BE2C (cell line): ENCODE measurements at regions not wholly inside any gene's neighbourhood (a gene's known extent, or its start where the extent isn't known, plus 50 kb on each side); places are given as distances from the start of the nearest gene placed in this dataset.

Experiments used
- DNase-seq: peaks from one replicate; pipeline ENCODE4 v3.0.0-alpha.2; 2020
- H3K27me3 ChIP-seq: fragments of 250-450 bp; sonication (Bioruptor Pico); 2 replicates; pipeline ENCODE4 v1.5.1; 2020; ENCODE audit warnings: mild to moderate bottlenecking
- H3K36me3 ChIP-seq: fragments of 250-450 bp; sonication (Bioruptor Pico); 2 replicates; pipeline ENCODE4 v1.5.1; 2020; ENCODE audit warnings: mild to moderate bottlenecking
- H3K4me1 ChIP-seq: fragments of 250-450 bp; sonication (Bioruptor Pico); 2 replicates; pipeline ENCODE4 v1.5.1; 2020
- H3K4me3 ChIP-seq: 2 replicates; pipeline ENCODE4 v1.5.1; 2011; ENCODE audit warnings: low read depth, low read length
- H3K9me3 ChIP-seq: fragments of 250-450 bp; sonication (Bioruptor Pico); 2 replicates; pipeline ENCODE4 v1.5.1; 2020
- CTCF ChIP-seq: IDR thresholded peaks from 2 replicates; pipeline ENCODE4 v1.5.1; 2012; ENCODE audit warnings: mild to moderate bottlenecking, low read depth, low read length

- no peak for TF ChIP-seq CTCF
- no peak for DNase-seq
- Histone ChIP-seq H3K4me1 (no peaks in the 10 kb centered on the region), H3K36me3 (no peaks in the 10 kb centered on the region), H3K9me3 (no peaks in the 10 kb centered on the region), H3K4me3 (no peak overlapping the region), H3K27me3 (no peaks in the 10 kb centered on the region; the same call in 1 of the 2 replicates)
Observed at GRCh38 chr1:214827883-214828282, 224.9 kb downstream of the CENPF start.

GRCh38 chr1:214830941-214831340 lies 227.9 kb downstream of the CENPF start:
- DNase-seq = no peak

DNA sequence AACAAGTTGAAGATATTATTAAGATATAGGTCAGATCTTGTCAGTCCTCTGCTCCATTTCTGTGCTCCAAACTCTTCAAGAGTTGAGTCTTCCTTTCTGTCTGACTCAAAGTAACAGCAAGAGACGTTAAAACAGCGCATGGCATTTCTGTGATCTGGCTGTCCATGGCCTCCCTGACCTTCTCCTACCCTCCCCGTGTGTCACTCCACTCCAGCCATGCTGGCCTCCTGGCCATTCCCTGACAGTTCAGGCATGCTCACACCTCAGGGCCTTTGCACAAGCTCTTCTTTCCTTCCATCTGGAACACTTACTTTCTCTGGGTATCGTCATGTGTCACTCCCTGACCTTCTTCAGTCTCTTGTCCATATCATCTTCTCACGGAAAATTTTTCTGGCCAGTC lies 229.0 kb downstream of the CENPF start:
- Histone ChIP-seq H3K36me3 (no peaks in the 10 kb centered on the region), H3K9me3 (no peaks in the 10 kb centered on the region), H3K4me3 (no peak overlapping the region), H3K4me1 (no peaks in the 10 kb centered on the region), H3K27me3 (no peaks in the 10 kb centered on the region; the same call in 1 of the 2 replicates)
- no peak for DNase-seq
- TF ChIP-seq CTCF = no peak

More at GRCh38 chr1:214830941-214831340, 227.9 kb downstream of the CENPF start:
- Histone ChIP-seq H3K36me3 (no peaks in the 10 kb centered on the region), H3K4me3 (no peak overlapping the region), H3K4me1 (no peaks in the 10 kb centered on the region), H3K27me3 (no peaks in the 10 kb centered on the region; the same call in 1 of the 2 replicates), H3K9me3 (no peaks in the 10 kb centered on the region)
- TF ChIP-seq CTCF = no peak

- TF ChIP-seq CTCF = no peak
- no peak for DNase-seq
- Histone ChIP-seq H3K27me3 (no peaks in the 10 kb centered on the region; the same call in 1 of the 2 replicates), H3K36me3 (no peaks in the 10 kb centered on the region), H3K4me3 (no peak overlapping the region), H3K4me1 (no peaks in the 10 kb centered on the region), H3K9me3 (no peaks in the 10 kb centered on the region)
Observed at GRCh38 chr1:214833178-214833756, 230.3 kb downstream of the CENPF start.

GRCh38 chr1:214837376-214837775 lies 234.4 kb downstream of the CENPF start:
- H3K4me1 ChIP-seq = no peaks in the 10 kb centered on the region
- no peaks in the 10 kb centered on the region for H3K36me3 ChIP-seq
- no peak overlapping the region for H3K4me3 ChIP-seq
- no peak for DNase-seq
- TF ChIP-seq CTCF = no peak
- H3K9me3 ChIP-seq = no peaks in the 10 kb centered on the region
- no peaks in the 10 kb centered on the region for H3K27me3 ChIP-seq

DNA sequence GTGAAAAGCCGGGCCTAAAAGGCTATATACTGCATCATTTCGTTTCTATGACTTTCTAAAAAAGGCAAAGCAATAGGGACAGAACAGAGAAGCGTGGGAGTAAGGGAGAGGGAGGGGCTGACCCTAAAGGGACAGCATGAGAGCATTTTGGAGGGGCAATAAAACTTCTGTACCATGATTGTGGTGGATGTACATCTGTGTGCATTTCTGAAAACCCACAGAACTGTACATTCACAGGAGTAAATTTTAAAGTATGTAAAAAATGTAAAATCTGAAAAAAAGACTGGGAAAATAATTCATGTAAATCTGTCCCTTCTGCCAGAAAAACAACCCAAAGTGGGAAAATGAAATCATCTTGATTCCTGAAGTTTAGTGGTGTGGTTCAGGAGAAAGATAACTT lies 235.4 kb downstream of the CENPF start:
- DNase-seq = no peak
- TF ChIP-seq CTCF = no peak
- Histone ChIP-seq H3K27me3 (no peaks in the 10 kb centered on the region), H3K9me3 (no peaks in the 10 kb centered on the region), H3K4me1 (no peaks in the 10 kb centered on the region), H3K4me3 (no peak overlapping the region), H3K36me3 (no peaks in the 10 kb centered on the region)
